GM10248 (cell line): ENCODE measurements at regions not wholly inside any gene's neighbourhood (a gene's known extent, or its start where the extent isn't known, plus 50 kb on each side); places are given as distances from the start of the nearest gene placed in this dataset.

ENCODE experiments used
- CTCF ChIA-PET: fragments of 300-600 bp; sonication (Branson Sonifier 250); formaldehyde crosslinking; extraction: SDS; loops from one replicate; lab custom pipeline; 2021; ENCODE audit warnings: antibody characterized with exemption; lab: Yijun Ruan, JAX
- POLR2A ChIA-PET: fragments of 350-650 bp; sonication (Branson Sonifier 250); formaldehyde crosslinking; extraction: SDS; loops from one replicate; lab custom pipeline; 2020; ENCODE audit warnings: antibody characterized with exemption; lab: Yijun Ruan, JAX
- DNase-seq: peaks from one replicate; pipeline ENCODE4 v3.0.0; 2012; ENCODE audit errors: extremely low spot score
- TF ChIP-seq, protein P1 (sequence below): IDR thresholded peaks from 2 replicates; pipeline ENCODE4 v1.5.1; 2012; ENCODE audit warnings: mild to moderate bottlenecking, low read depth; ENCODE audit errors: extremely low read depth, missing control alignments, control extremely low read depth

- ChIA-PET CTCF (no interaction called here), POLR2A (no interaction called here)
- DNase-seq = no peak
- TF ChIP-seq, protein P1, sequence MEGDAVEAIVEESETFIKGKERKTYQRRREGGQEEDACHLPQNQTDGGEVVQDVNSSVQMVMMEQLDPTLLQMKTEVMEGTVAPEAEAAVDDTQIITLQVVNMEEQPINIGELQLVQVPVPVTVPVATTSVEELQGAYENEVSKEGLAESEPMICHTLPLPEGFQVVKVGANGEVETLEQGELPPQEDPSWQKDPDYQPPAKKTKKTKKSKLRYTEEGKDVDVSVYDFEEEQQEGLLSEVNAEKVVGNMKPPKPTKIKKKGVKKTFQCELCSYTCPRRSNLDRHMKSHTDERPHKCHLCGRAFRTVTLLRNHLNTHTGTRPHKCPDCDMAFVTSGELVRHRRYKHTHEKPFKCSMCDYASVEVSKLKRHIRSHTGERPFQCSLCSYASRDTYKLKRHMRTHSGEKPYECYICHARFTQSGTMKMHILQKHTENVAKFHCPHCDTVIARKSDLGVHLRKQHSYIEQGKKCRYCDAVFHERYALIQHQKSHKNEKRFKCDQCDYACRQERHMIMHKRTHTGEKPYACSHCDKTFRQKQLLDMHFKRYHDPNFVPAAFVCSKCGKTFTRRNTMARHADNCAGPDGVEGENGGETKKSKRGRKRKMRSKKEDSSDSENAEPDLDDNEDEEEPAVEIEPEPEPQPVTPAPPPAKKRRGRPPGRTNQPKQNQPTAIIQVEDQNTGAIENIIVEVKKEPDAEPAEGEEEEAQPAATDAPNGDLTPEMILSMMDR = no peak
Observed at GRCh38 chr19:32038021-32038920, 307.1 kb upstream of the ZNF507 start.

- DNase-seq = no peak
- POLR2A ChIA-PET = no interaction called here
- TF ChIP-seq, protein P1 = no peak
- CTCF ChIA-PET = no interaction called here
Observed at GRCh38 chr19:32038961-32039360, 306.4 kb upstream of the ZNF507 start.

DNA sequence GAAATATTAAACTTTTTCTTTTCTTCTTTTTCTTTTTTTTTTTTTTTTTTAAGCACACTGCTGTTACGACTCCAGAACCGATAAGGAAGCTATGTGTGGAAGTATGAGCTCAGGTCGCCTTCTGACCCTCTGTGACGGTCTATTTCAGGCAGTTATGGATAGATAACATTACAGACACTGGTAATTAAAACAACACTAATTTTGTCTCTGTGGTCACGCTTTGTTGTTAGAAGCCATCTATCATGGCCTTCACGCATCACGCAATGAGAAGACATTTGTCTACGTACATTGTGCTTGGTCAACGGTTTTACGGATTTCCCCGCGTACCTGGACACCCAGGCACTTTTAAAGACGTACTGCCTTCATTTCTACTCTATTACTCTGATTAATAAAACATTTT lies 306.0 kb upstream of the ZNF507 start:
- TF ChIP-seq, protein P1 = no peak
- DNase-seq = no peak
- POLR2A ChIA-PET = no interaction called here
- CTCF ChIA-PET = no interaction called here

DNA sequence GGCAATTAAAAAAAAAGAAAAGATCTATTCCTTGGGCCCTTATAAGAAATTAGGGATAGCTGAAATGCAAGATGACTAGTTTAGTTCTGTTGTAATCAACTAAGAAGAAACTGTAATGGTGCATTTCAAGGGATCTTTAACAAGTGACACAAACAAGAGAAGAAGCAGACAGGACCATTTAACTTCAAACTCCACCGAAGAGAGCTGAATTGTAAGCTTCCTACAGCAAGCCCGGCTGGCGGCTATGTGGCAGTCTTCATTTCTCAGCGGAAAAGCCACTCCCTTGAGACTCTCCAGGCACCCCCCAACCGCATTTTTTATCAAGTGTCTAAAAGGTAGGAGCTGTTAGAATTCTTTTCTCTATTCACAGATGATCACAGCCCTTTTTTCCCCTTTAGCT lies 305.2 kb upstream of the ZNF507 start:
- TF ChIP-seq, protein P1 = no peak
- ChIA-PET POLR2A (no interaction called here), CTCF (interaction anchor here (1.0 kb wide), 1 partner anchor 36 kb away, joined by 4 read pairs; no protein-coding TSS in a partner anchor)
- DNase-seq = no peak

DNA sequence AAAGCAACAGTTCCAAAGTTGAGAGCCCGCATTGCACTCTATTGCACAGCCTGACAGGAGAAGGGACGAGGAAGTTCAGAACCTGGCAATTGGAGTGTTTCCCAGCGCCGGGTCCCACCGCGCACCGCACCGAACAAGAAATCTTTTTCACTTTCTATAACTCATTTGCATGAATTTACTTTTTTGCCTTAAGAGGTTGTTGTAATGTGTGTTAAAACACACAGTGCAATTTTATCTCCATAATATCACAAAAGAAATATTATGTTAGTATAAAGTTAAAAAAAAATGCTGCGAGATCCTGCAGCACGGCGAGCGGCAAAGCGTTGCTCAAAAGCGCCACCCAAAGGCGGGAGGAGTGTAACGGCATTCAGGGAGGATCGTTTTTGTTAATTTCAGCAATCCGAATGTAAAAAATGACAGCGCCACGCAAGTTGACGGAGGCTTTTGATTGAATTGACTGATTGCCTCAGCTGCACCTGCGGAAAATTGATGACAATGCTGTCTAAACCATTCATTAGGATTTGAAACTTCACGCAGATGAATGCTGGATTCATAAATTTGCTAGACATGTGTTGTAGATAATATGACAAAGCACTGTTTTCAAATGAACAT lies 303.6 kb upstream of the ZNF507 start:
- POLR2A ChIA-PET = no interaction called here
- no peak for DNase-seq
- TF ChIP-seq, protein P1 = no peak
- CTCF ChIA-PET = no interaction called here

- TF ChIP-seq, protein P1 = no peak
- ChIA-PET CTCF (no interaction called here), POLR2A (no interaction called here)
- DNase-seq = no peak
Observed at GRCh38 chr19:32047788-32048187, 297.6 kb upstream of the ZNF507 start.
